ENCODE measurements at regions not wholly inside any gene's neighbourhood (a gene's known extent, or its start where the extent isn't known, plus 50 kb on each side); places are given as distances from the start of the nearest gene placed in this dataset.

- no peak for TF ChIP-seq CTCF (IDR thresholded peaks at IDR 0.05)
- no peak for TF ChIP-seq POLR2A (IDR thresholded peaks at IDR 0.05)
- no peak for TF ChIP-seq EP300 (IDR thresholded peaks at IDR 0.05)
These were observed 414.5 kb downstream of the BRD1 start for GRCh38 chr22:49413146-49413545.
